Astrocyte (in vitro differentiated cells and primary cell): ENCODE measurements at regions not wholly inside any gene's neighbourhood (a gene's known extent, or its start where the extent isn't known, plus 50 kb on each side); places are given as distances from the start of the nearest gene placed in this dataset.

Source experiments
- DNase-seq: peaks from one replicate; pipeline ENCODE4 v3.0.0-alpha.2; 2010; ENCODE audit warnings: low read depth
- FAIRE-seq: peaks from 2 replicates; lab custom pipeline; 2011; peaks lifted over from hg19 to GRCh38; lab: Jason Lieb, UNC
- H2AFZ ChIP-seq: 2 replicates; pipeline ENCODE4 v1.6.0; 2012; ENCODE audit warnings: low read depth, low read length, inconsistent platforms
- H3K27ac ChIP-seq: 2 replicates; pipeline ENCODE4 v1.5.1; 2011; ENCODE audit warnings: low read depth, low read length, inconsistent platforms
- H3K27me3 ChIP-seq: 2 replicates; pipeline ENCODE4 v1.6.0; 2011; ENCODE audit warnings: low read length, inconsistent platforms; ENCODE audit not compliant: insufficient read depth
- H3K36me3 ChIP-seq: 2 replicates; pipeline ENCODE4 v1.5.1; 2011; ENCODE audit warnings: low read length, inconsistent platforms; ENCODE audit not compliant: insufficient read depth
- H3K4me1 ChIP-seq: 2 replicates; pipeline ENCODE4 v1.5.1; 2011; ENCODE audit warnings: low read length, inconsistent platforms; ENCODE audit not compliant: insufficient read depth
- H3K4me2 ChIP-seq: 2 replicates; pipeline ENCODE4 v1.6.0; 2012; ENCODE audit warnings: low read length, inconsistent platforms
- H3K4me3 ChIP-seq: 2 replicates; pipeline ENCODE4 v1.5.1; 2011; ENCODE audit warnings: low read depth, mild to moderate bottlenecking, low read length, inconsistent platforms; ENCODE audit not compliant: insufficient read depth
- H3K79me2 ChIP-seq: 2 replicates; pipeline ENCODE4 v1.6.0; 2012; ENCODE audit warnings: mild to moderate bottlenecking, low read length, inconsistent platforms; ENCODE audit not compliant: insufficient read depth
- H3K9ac ChIP-seq: 2 replicates; pipeline ENCODE4 v1.6.0; 2012; ENCODE audit warnings: mild to moderate bottlenecking, low read length, inconsistent platforms
- H3K9me3 ChIP-seq: 2 replicates; pipeline ENCODE4 v1.5.1; 2012; ENCODE audit warnings: low read depth, mild to moderate bottlenecking, low read length, inconsistent platforms; ENCODE audit not compliant: insufficient read depth
- H4K20me1 ChIP-seq: 2 replicates; pipeline ENCODE4 v1.6.0; 2012; ENCODE audit warnings: low read length, inconsistent platforms; ENCODE audit not compliant: insufficient read depth
- H3K27ac Mint-ChIP-seq: one replicate; pipeline ENCODE4 v1.8.0; 2021; ENCODE audit warnings: mild to moderate bottlenecking, mixed read lengths; ENCODE audit not compliant: unreplicated experiment
- H3K27me3 Mint-ChIP-seq: one replicate; pipeline ENCODE4 v1.8.0; 2021; ENCODE audit warnings: low read depth, mixed read lengths; ENCODE audit not compliant: unreplicated experiment
- H3K36me3 Mint-ChIP-seq: one replicate; pipeline ENCODE4 v1.8.0; 2021; ENCODE audit warnings: low read depth, mixed read lengths; ENCODE audit not compliant: unreplicated experiment
- H3K4me1 Mint-ChIP-seq: one replicate; pipeline ENCODE4 v1.8.0; 2021; ENCODE audit warnings: low read depth, mixed read lengths; ENCODE audit not compliant: unreplicated experiment
- H3K4me3 Mint-ChIP-seq: one replicate; pipeline ENCODE4 v1.8.0; 2021; ENCODE audit warnings: mild to moderate bottlenecking, moderate library complexity, mixed read lengths; ENCODE audit not compliant: unreplicated experiment
- H3K9me3 Mint-ChIP-seq: one replicate; pipeline ENCODE4 v1.8.0; 2021; ENCODE audit warnings: mild to moderate bottlenecking, mixed read lengths; ENCODE audit not compliant: unreplicated experiment
- EZH2 ChIP-seq: IDR thresholded peaks from 2 replicates; pipeline ENCODE4 v1.6.1; 2012; ENCODE audit warnings: mild to moderate bottlenecking, low read length, inconsistent platforms; ENCODE audit not compliant: insufficient read depth
- TF ChIP-seq, protein P1 (sequence below): IDR thresholded peaks from 2 replicates; pipeline ENCODE4 v1.5.1; 2011; ENCODE audit warnings: low read depth, mild to moderate bottlenecking, inconsistent platforms, low read length, moderate library complexity; ENCODE audit not compliant: insufficient read depth

DNA sequence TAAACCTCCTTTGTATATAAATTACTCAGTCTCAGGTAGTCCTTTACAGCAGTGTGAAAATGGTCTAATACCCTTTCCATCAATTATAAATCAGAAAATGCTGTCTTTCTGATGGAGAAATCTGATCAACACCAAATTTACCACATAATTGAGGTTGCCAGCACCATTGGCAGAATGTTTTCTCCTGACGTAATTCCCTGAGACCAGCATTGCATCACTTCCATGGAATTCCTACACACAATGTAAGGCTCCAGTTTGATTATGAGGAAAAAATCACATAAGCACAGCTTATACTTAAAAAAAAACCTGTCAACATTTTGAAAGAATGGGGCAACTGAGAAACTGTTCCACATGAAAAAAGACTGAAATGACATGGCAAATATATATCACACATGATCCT is 618.7 kb upstream of the CDH6 start:
- DNase-seq, result peak; percentile 23
- no peak overlapping the region for H3K4me3 ChIP-seq
- no peaks in the 10 kb centered on the region for H4K20me1 ChIP-seq
- H3K4me1 ChIP-seq, result no peaks in the 10 kb centered on the region
- no peak for FAIRE-seq
- peaks cover 2% of the 10 kb centered on the region for H3K36me3 Mint-ChIP-seq
- H3K4me1 Mint-ChIP-seq, result peaks cover 20% of the 10 kb centered on the region
- peak overlapping the region; percentile 97 for H3K27ac Mint-ChIP-seq
- TF ChIP-seq EZH2, result no peak
- TF ChIP-seq, protein P1, sequence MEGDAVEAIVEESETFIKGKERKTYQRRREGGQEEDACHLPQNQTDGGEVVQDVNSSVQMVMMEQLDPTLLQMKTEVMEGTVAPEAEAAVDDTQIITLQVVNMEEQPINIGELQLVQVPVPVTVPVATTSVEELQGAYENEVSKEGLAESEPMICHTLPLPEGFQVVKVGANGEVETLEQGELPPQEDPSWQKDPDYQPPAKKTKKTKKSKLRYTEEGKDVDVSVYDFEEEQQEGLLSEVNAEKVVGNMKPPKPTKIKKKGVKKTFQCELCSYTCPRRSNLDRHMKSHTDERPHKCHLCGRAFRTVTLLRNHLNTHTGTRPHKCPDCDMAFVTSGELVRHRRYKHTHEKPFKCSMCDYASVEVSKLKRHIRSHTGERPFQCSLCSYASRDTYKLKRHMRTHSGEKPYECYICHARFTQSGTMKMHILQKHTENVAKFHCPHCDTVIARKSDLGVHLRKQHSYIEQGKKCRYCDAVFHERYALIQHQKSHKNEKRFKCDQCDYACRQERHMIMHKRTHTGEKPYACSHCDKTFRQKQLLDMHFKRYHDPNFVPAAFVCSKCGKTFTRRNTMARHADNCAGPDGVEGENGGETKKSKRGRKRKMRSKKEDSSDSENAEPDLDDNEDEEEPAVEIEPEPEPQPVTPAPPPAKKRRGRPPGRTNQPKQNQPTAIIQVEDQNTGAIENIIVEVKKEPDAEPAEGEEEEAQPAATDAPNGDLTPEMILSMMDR, result no peak
- no peak overlapping the region for H3K9ac ChIP-seq
- no peaks in the 10 kb centered on the region for H3K9me3 ChIP-seq
- H3K27me3 Mint-ChIP-seq, result no peaks in the 10 kb centered on the region
- H3K79me2 ChIP-seq, result no peaks in the 10 kb centered on the region
- no peak overlapping the region for H3K4me3 Mint-ChIP-seq
- no peak overlapping the region for H2AFZ ChIP-seq
- H3K36me3 ChIP-seq, result no peaks in the 10 kb centered on the region
- H3K4me2 ChIP-seq, result no peak overlapping the region
- H3K27me3 ChIP-seq, result no peaks in the 10 kb centered on the region
- H3K27ac ChIP-seq, result no peak overlapping the region
- H3K9me3 Mint-ChIP-seq, result no peaks in the 10 kb centered on the region

DNA sequence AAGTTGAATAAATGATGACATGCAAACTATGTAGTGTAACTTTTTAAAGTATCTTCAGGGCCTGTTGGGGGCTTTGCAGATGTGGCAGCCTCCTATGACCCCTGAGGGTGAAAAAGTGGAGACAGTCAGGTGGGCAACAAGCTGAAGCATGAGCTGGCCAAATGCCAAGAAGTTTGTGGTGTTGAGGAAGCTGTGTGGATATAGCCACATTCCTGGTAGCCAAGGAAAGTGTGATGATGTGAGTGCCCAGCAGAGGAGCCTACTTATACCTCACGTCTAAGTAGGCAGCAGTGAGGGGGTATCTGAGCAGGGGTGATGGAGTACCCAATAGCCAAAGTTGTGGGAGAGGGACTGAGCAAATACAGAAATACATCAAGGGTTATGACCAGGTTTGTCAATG is 621.2 kb upstream of the CDH6 start:
- H3K4me1 Mint-ChIP-seq, result peaks cover 20% of the 10 kb centered on the region
- TF ChIP-seq, protein P1, result no peak
- TF ChIP-seq EZH2, result no peak
- Histone ChIP-seq H3K4me3 (no peak overlapping the region), H3K27me3 (no peaks in the 10 kb centered on the region), H3K9me3 (no peaks in the 10 kb centered on the region), H3K27ac (no peak overlapping the region), H3K4me2 (no peak overlapping the region), H3K4me1 (no peaks in the 10 kb centered on the region), H3K79me2 (no peaks in the 10 kb centered on the region), H2AFZ (no peak overlapping the region), H4K20me1 (no peaks in the 10 kb centered on the region), H3K36me3 (no peaks in the 10 kb centered on the region), H3K9ac (no peak overlapping the region)
- peaks cover 2% of the 10 kb centered on the region for H3K36me3 Mint-ChIP-seq
- peak; percentile 14 for DNase-seq
- H3K9me3 Mint-ChIP-seq, result no peaks in the 10 kb centered on the region
- peak overlapping the region; percentile 78 for H3K27ac Mint-ChIP-seq
- no peak overlapping the region for H3K4me3 Mint-ChIP-seq
- H3K27me3 Mint-ChIP-seq, result no peaks in the 10 kb centered on the region
- no peak for FAIRE-seq

- Histone ChIP-seq H3K4me1 (no peaks in the 10 kb centered on the region), H3K79me2 (no peaks in the 10 kb centered on the region), H3K27me3 (no peaks in the 10 kb centered on the region), H3K4me3 (no peak overlapping the region), H3K36me3 (no peaks in the 10 kb centered on the region), H3K9ac (no peak overlapping the region), H3K4me2 (no peak overlapping the region), H3K9me3 (no peaks in the 10 kb centered on the region), H2AFZ (no peak overlapping the region), H3K27ac (no peak overlapping the region), H4K20me1 (no peaks in the 10 kb centered on the region)
- H3K4me1 Mint-ChIP-seq, result peaks cover 9% of the 10 kb centered on the region
- no peaks in the 10 kb centered on the region for H3K9me3 Mint-ChIP-seq
- H3K4me3 Mint-ChIP-seq, result no peak overlapping the region
- H3K27ac Mint-ChIP-seq, result no peak overlapping the region
- no peak for DNase-seq
- H3K36me3 Mint-ChIP-seq, result no peaks in the 10 kb centered on the region
- H3K27me3 Mint-ChIP-seq, result no peaks in the 10 kb centered on the region
- no peak for FAIRE-seq
- TF ChIP-seq, protein P1, result no peak
- TF ChIP-seq EZH2, result no peak
Observed at GRCh38 chr5:30561771-30562170, 631.7 kb upstream of the CDH6 start.
